Vagina (tissue), 2 donors: ENCODE measurements at regions not wholly inside any gene's neighbourhood (a gene's known extent, or its start where the extent isn't known, plus 50 kb on each side); places are given as distances from the start of the nearest gene placed in this dataset.

ENCODE experiments used
- DNase-seq, 2 donors: peaks; one replicate each; pipeline ENCODE4 v3.0.0-alpha.2; 2017; ENCODE audit errors: extremely low spot score in 2 of 2
- H3K27ac ChIP-seq: fragments of 200-600 bp; sonication (generic); one replicate; pipeline ENCODE4 v1.5.1; 2019
- H3K27me3 ChIP-seq: fragments of 200-600 bp; sonication (generic); one replicate; pipeline ENCODE4 v1.5.1; 2019
- H3K36me3 ChIP-seq, 2 donors: fragments of 200-600 bp; sonication (generic); one replicate each; pipeline ENCODE4 v1.5.1; 2017 to 2019
- H3K4me1 ChIP-seq: fragments of 200-600 bp; sonication (generic); one replicate; pipeline ENCODE4 v1.5.1; 2019
- H3K4me3 ChIP-seq, 2 donors: fragments of 200-600 bp; sonication (generic); 1 replicate in 1 of 2; 2 replicates in 1 of 2; pipeline ENCODE4 v1.5.1; 2016 to 2019
- H3K9me3 ChIP-seq: fragments of 200-600 bp; sonication (generic); one replicate; pipeline ENCODE4 v1.5.1; 2019
- CTCF ChIP-seq, 3 experiments: fragments of 450-650 bp in 2 of 3; fragments of 200-600 bp in 1 of 3; sonication (generic) in 1 of 3; IDR thresholded peaks; one replicate each; pipeline ENCODE4 v1.5.1; 2017 to 2019; ENCODE audit warnings: antibody characterized with exemption in 3 of 3, mild to moderate bottlenecking in 2 of 3, moderate library complexity in 2 of 3
- POLR2A ChIP-seq, 2 donors: fragments of 450-650 bp; IDR thresholded peaks; one replicate each; pipeline ENCODE4 v1.6.1; 2017; ENCODE audit warnings: antibody characterized with exemption in 2 of 2, mild to moderate bottlenecking in 2 of 2, moderate library complexity in 2 of 2
- POLR2AphosphoS5 ChIP-seq, 2 donors: sonication (generic); formaldehyde crosslinking; IDR thresholded peaks; one replicate each; pipeline ENCODE4 v1.9.0; 2017; ENCODE audit warnings: antibody characterized with exemption in 2 of 2, mild to moderate bottlenecking in 2 of 2, low read depth in 1 of 2; ENCODE audit not compliant: insufficient read depth in 1 of 2
- intact Hi-C: fragments of 100-400 bp; cut with DNase I; formaldehyde crosslinking; loops from one replicate; pipeline ENCODE4 v1.15.1; 2023

- no peaks in the 10 kb centered on the region for H3K36me3 ChIP-seq
- H3K4me3 ChIP-seq: no peak overlapping the region
- TF ChIP-seq POLR2A (IDR thresholded peaks at IDR 0.05): no peak
- TF ChIP-seq CTCF (IDR thresholded peaks at IDR 0.05): no peak
- no peak for TF ChIP-seq POLR2AphosphoS5 (IDR thresholded peaks at IDR 0.05; ENCODE audit: insufficient read depth in 1 of 2, low read depth in 1 of 2)
- H3K4me1 ChIP-seq: no peaks in the 10 kb centered on the region
- intact Hi-C loops: no loop called here
- no peaks in the 10 kb centered on the region for H3K9me3 ChIP-seq
- DNase-seq: no peak
- H3K27me3 ChIP-seq: no peaks in the 10 kb centered on the region
- no peak overlapping the region for H3K27ac ChIP-seq
These were observed 557.0 kb downstream of the FLRT2 start for GRCh38 chr14:86086962-86087361.

GRCh38 chr14:86084097-86084496, 554.2 kb downstream of the FLRT2 start:
- no peaks in the 10 kb centered on the region for H3K4me1 ChIP-seq
- TF ChIP-seq POLR2A (IDR thresholded peaks at IDR 0.05): no peak
- no peak for TF ChIP-seq CTCF (IDR thresholded peaks at IDR 0.05)
- TF ChIP-seq POLR2AphosphoS5 (IDR thresholded peaks at IDR 0.05; ENCODE audit: insufficient read depth in 1 of 2, low read depth in 1 of 2): no peak
- no peak overlapping the region for H3K4me3 ChIP-seq
- H3K9me3 ChIP-seq: no peaks in the 10 kb centered on the region
- no peak overlapping the region for H3K27ac ChIP-seq
- intact Hi-C loops: no loop called here
- H3K36me3 ChIP-seq: no peaks in the 10 kb centered on the region
- no peak for DNase-seq
- H3K27me3 ChIP-seq: no peaks in the 10 kb centered on the region

GRCh38 chr14:86083616-86084015, 553.7 kb downstream of the FLRT2 start:
- Histone ChIP-seq H3K4me3 (no peak overlapping the region), H3K27ac (no peak overlapping the region), H3K4me1 (no peaks in the 10 kb centered on the region), H3K36me3 (no peaks in the 10 kb centered on the region), H3K27me3 (no peaks in the 10 kb centered on the region), H3K9me3 (no peaks in the 10 kb centered on the region)
- intact Hi-C loops: no loop called here
- DNase-seq: no peak
- no peak for TF ChIP-seq POLR2A (IDR thresholded peaks at IDR 0.05)

- H3K9me3 ChIP-seq: no peaks in the 10 kb centered on the region
- H3K27me3 ChIP-seq: no peaks in the 10 kb centered on the region
- no peaks in the 10 kb centered on the region for H3K36me3 ChIP-seq
- no peak for DNase-seq
- intact Hi-C loops: no loop called here
- H3K27ac ChIP-seq: no peak overlapping the region
- H3K4me1 ChIP-seq: no peaks in the 10 kb centered on the region
- TF ChIP-seq CTCF (IDR thresholded peaks at IDR 0.05) (no peak), POLR2AphosphoS5 (IDR thresholded peaks at IDR 0.05; ENCODE audit: insufficient read depth in 1 of 2, low read depth in 1 of 2) (no peak), POLR2A (IDR thresholded peaks at IDR 0.05) (no peak)
- no peak overlapping the region for H3K4me3 ChIP-seq
These were observed 542.4 kb downstream of the FLRT2 start for GRCh38 chr14:86072116-86072894.

- intact Hi-C loops: no loop called here
- Histone ChIP-seq H3K4me1 (no peaks in the 10 kb centered on the region), H3K4me3 (no peak overlapping the region), H3K9me3 (no peaks in the 10 kb centered on the region), H3K36me3 (no peaks in the 10 kb centered on the region), H3K27me3 (no peaks in the 10 kb centered on the region), H3K27ac (no peak overlapping the region)
- no peak for DNase-seq
- TF ChIP-seq POLR2AphosphoS5 (IDR thresholded peaks at IDR 0.05; ENCODE audit: insufficient read depth in 1 of 2, low read depth in 1 of 2) (no peak), CTCF (IDR thresholded peaks at IDR 0.05) (no peak), POLR2A (IDR thresholded peaks at IDR 0.05) (no peak)
These were observed 536.7 kb downstream of the FLRT2 start for GRCh38 chr14:86066651-86067050.
